ENCODE measurements at regions not wholly inside any gene's neighbourhood (a gene's known extent, or its start where the extent isn't known, plus 50 kb on each side); places are given as distances from the start of the nearest gene placed in this dataset.

GRCh38 chr3:152554980-152555379 is 280.0 kb upstream of the P2RY1 start:
- no peak for TF ChIP-seq REST (IDR thresholded peaks at IDR 0.05; ENCODE audit: low read depth)
- no peak for TF ChIP-seq TCF12 (IDR thresholded peaks at IDR 0.05; ENCODE audit: low read depth)
- TF ChIP-seq CREB1 (IDR thresholded peaks at IDR 0.05; ENCODE audit: low read depth): no peak
- no peak for TF ChIP-seq MAX (IDR thresholded peaks at IDR 0.05)
- TF ChIP-seq TAF1 (IDR thresholded peaks at IDR 0.05; ENCODE audit: low read depth): no peak

GRCh38 chr3:152555666-152556291 is 279.2 kb upstream of the P2RY1 start:
- no peak for TF ChIP-seq MAX (IDR thresholded peaks at IDR 0.05)
- no peak for TF ChIP-seq RAD21 (IDR thresholded peaks at IDR 0.05; ENCODE audit: low read depth)
- TF ChIP-seq NFIC (IDR thresholded peaks at IDR 0.05): no peak

GRCh38 chr3:152556731-152557254 is 278.1 kb upstream of the P2RY1 start:
- TF ChIP-seq CEBPB (IDR thresholded peaks at IDR 0.05) (no peak), NFIC (IDR thresholded peaks at IDR 0.05) (no peak), TCF12 (IDR thresholded peaks at IDR 0.05; ENCODE audit: low read depth) (no peak), USF1 (IDR thresholded peaks at IDR 0.05) (no peak)

GRCh38 chr3:152557302-152557999 is 277.5 kb upstream of the P2RY1 start:
- TF ChIP-seq MAX (IDR thresholded peaks at IDR 0.05): no peak
- no peak for TF ChIP-seq FOXM1 (IDR thresholded peaks at IDR 0.05; ENCODE audit: borderline replicate concordance, low read depth)
- TF ChIP-seq TEAD4 (IDR thresholded peaks at IDR 0.05): no peak
- no peak for TF ChIP-seq TCF12 (IDR thresholded peaks at IDR 0.05; ENCODE audit: low read depth)
- no peak for TF ChIP-seq NFIC (IDR thresholded peaks at IDR 0.05)
- TF ChIP-seq CEBPB (IDR thresholded peaks at IDR 0.05): no peak

- no peak for TF ChIP-seq MAX (IDR thresholded peaks at IDR 0.05)
- no peak for TF ChIP-seq NFIC (IDR thresholded peaks at IDR 0.05)
- no peak for TF ChIP-seq CREB1 (IDR thresholded peaks at IDR 0.05; ENCODE audit: low read depth)
- no peak for TF ChIP-seq EGR1 (IDR thresholded peaks at IDR 0.05)
- TF ChIP-seq ZBTB7A (IDR thresholded peaks at IDR 0.05; ENCODE audit: low read depth): no peak
- TF ChIP-seq CEBPB (IDR thresholded peaks at IDR 0.05): no peak
- no peak for TF ChIP-seq TEAD4 (IDR thresholded peaks at IDR 0.05)
- no peak for TF ChIP-seq FOXM1 (IDR thresholded peaks at IDR 0.05; ENCODE audit: borderline replicate concordance, low read depth)
- TF ChIP-seq TCF12 (IDR thresholded peaks at IDR 0.05; ENCODE audit: low read depth): no peak
- TF ChIP-seq REST (IDR thresholded peaks at IDR 0.05; ENCODE audit: low read depth): no peak
- no peak for TF ChIP-seq EP300 (IDR thresholded peaks at IDR 0.05; ENCODE audit: borderline replicate concordance)
- no peak for TF ChIP-seq USF1 (IDR thresholded peaks at IDR 0.05)
Observed at GRCh38 chr3:152558386-152558785, 276.5 kb upstream of the P2RY1 start.

GRCh38 chr3:152559246-152559645 is 275.7 kb upstream of the P2RY1 start:
- TF ChIP-seq EP300 (IDR thresholded peaks at IDR 0.05; ENCODE audit: borderline replicate concordance): no peak
- TF ChIP-seq RAD21 (IDR thresholded peaks at IDR 0.05; ENCODE audit: low read depth): no peak
- TF ChIP-seq NFIC (IDR thresholded peaks at IDR 0.05): no peak
- TF ChIP-seq TEAD4 (IDR thresholded peaks at IDR 0.05): no peak
- no peak for TF ChIP-seq MAX (IDR thresholded peaks at IDR 0.05)
- TF ChIP-seq CEBPB (IDR thresholded peaks at IDR 0.05): no peak
- no peak for TF ChIP-seq TAF1 (IDR thresholded peaks at IDR 0.05; ENCODE audit: low read depth)
- no peak for TF ChIP-seq FOXM1 (IDR thresholded peaks at IDR 0.05; ENCODE audit: borderline replicate concordance, low read depth)
- no peak for TF ChIP-seq ZBTB7A (IDR thresholded peaks at IDR 0.05; ENCODE audit: low read depth)
- TF ChIP-seq CREB1 (IDR thresholded peaks at IDR 0.05; ENCODE audit: low read depth): no peak
- TF ChIP-seq YY1 (IDR thresholded peaks at IDR 0.05; ENCODE audit: low read depth): no peak
- no peak for TF ChIP-seq REST (IDR thresholded peaks at IDR 0.05; ENCODE audit: low read depth)
- no peak for TF ChIP-seq TCF12 (IDR thresholded peaks at IDR 0.05; ENCODE audit: low read depth)
- no peak for TF ChIP-seq EGR1 (IDR thresholded peaks at IDR 0.05)
- no peak for TF ChIP-seq USF1 (IDR thresholded peaks at IDR 0.05)
